GM12873 (cell line): ENCODE measurements at regions not wholly inside any gene's neighbourhood (a gene's known extent, or its start where the extent isn't known, plus 50 kb on each side); places are given as distances from the start of the nearest gene placed in this dataset.

ENCODE experiments used
- CTCF ChIP-seq: IDR thresholded peaks from 2 replicates; pipeline ENCODE4 v1.5.1; 2012; ENCODE audit warnings: low read depth, mild to moderate bottlenecking, moderate library complexity, low read length, control low read depth; ENCODE audit not compliant: insufficient read depth; ENCODE audit errors: missing control alignments

- TF ChIP-seq CTCF: no peak
These were observed 346.9 kb downstream of the ZSWIM6 start for GRCh38 chr5:61678966-61679365.

GRCh38 chr5:61679562-61679961, 347.5 kb downstream of the ZSWIM6 start:
- no peak for TF ChIP-seq CTCF

- TF ChIP-seq CTCF: no peak
These were observed 348.2 kb downstream of the ZSWIM6 start for GRCh38 chr5:61680247-61680646.

- no peak for TF ChIP-seq CTCF
These were observed 351.1 kb downstream of the ZSWIM6 start for GRCh38 chr5:61683148-61683547.

- TF ChIP-seq CTCF: no peak
These were observed 351.9 kb downstream of the ZSWIM6 start for GRCh38 chr5:61683926-61684325.

GRCh38 chr5:61686491-61687257, 354.6 kb downstream of the ZSWIM6 start:
- TF ChIP-seq CTCF: no peak

- no peak for TF ChIP-seq CTCF
These were observed 355.3 kb downstream of the ZSWIM6 start for GRCh38 chr5:61687371-61687770.
